ENCODE measurements at regions not wholly inside any gene's neighbourhood (a gene's known extent, or its start where the extent isn't known, plus 50 kb on each side); places are given as distances from the start of the nearest gene placed in this dataset.

DNA sequence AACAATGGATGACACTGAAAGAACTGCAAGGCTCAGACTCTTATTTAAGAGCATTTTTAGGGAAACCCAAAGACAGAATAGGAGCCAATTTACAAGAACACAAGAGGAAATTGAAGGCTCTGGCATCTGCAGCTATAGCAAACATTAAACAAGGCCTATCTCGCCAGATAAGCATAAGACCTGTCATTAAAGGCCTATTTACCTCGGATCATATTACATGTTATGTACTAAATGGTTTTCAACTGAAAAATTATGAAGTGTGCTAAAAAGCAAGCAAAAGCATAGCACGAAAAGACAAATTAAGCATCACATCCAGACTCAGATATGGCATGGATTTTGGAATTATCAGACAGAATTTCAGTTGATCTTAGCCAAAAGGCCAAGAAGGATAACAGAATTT lies 617.1 kb downstream of the SQOR start:
- DNase-seq (ENCODE audit: low read depth) (no peak), FAIRE-seq (no peak)
- H3K27ac Mint-ChIP-seq (ENCODE audit: unreplicated experiment), result no peak overlapping the region
- no peak overlapping the region for H3K4me3 Mint-ChIP-seq (ENCODE audit: unreplicated experiment)
- H3K27me3 ChIP-seq (ENCODE audit: insufficient read depth, low read length), result no peaks in the 10 kb centered on the region
- H3K27me3 Mint-ChIP-seq (ENCODE audit: low read depth, unreplicated experiment), result no peaks in the 10 kb centered on the region
- no peaks in the 10 kb centered on the region for H4K20me1 ChIP-seq (ENCODE audit: insufficient read depth, low read length)
- H3K9me3 ChIP-seq (ENCODE audit: insufficient read depth, low read depth, low read length), result no peaks in the 10 kb centered on the region
- H3K4me1 Mint-ChIP-seq (ENCODE audit: low read depth, unreplicated experiment), result no peaks in the 10 kb centered on the region
- no peak overlapping the region for H2AFZ ChIP-seq (ENCODE audit: low read depth, low read length)
- no peak overlapping the region for H3K4me3 ChIP-seq (ENCODE audit: insufficient read depth, low read depth, low read length)
- no peak overlapping the region for H3K4me2 ChIP-seq (ENCODE audit: low read length)
- H3K36me3 ChIP-seq (ENCODE audit: insufficient read depth, low read length), result no peaks in the 10 kb centered on the region
- H3K36me3 Mint-ChIP-seq (ENCODE audit: low read depth, unreplicated experiment), result no peaks in the 10 kb centered on the region
- H3K4me1 ChIP-seq (ENCODE audit: insufficient read depth, low read length), result no peaks in the 10 kb centered on the region
- TF ChIP-seq EZH2 (IDR thresholded peaks at IDR 0.05; ENCODE audit: insufficient read depth, low read length), result no peak
- TF ChIP-seq, protein P1, sequence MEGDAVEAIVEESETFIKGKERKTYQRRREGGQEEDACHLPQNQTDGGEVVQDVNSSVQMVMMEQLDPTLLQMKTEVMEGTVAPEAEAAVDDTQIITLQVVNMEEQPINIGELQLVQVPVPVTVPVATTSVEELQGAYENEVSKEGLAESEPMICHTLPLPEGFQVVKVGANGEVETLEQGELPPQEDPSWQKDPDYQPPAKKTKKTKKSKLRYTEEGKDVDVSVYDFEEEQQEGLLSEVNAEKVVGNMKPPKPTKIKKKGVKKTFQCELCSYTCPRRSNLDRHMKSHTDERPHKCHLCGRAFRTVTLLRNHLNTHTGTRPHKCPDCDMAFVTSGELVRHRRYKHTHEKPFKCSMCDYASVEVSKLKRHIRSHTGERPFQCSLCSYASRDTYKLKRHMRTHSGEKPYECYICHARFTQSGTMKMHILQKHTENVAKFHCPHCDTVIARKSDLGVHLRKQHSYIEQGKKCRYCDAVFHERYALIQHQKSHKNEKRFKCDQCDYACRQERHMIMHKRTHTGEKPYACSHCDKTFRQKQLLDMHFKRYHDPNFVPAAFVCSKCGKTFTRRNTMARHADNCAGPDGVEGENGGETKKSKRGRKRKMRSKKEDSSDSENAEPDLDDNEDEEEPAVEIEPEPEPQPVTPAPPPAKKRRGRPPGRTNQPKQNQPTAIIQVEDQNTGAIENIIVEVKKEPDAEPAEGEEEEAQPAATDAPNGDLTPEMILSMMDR (IDR thresholded peaks at IDR 0.05; ENCODE audit: insufficient read depth, low read depth, low read length), result no peak
- no peaks in the 10 kb centered on the region for H3K9me3 Mint-ChIP-seq (ENCODE audit: unreplicated experiment)
- no peaks in the 10 kb centered on the region for H3K79me2 ChIP-seq (ENCODE audit: insufficient read depth, low read length)
- no peak overlapping the region for H3K9ac ChIP-seq (ENCODE audit: low read length)
- no peak overlapping the region for H3K27ac ChIP-seq (ENCODE audit: low read depth, low read length)

GRCh38 chr15:46258056-46258455 lies 623.2 kb downstream of the SQOR start:
- DNase-seq (ENCODE audit: low read depth) (no peak), FAIRE-seq (no peak)
- Mint-ChIP-seq H3K9me3 (ENCODE audit: unreplicated experiment) (peaks cover 9% of the 10 kb centered on the region), H3K27ac (ENCODE audit: unreplicated experiment) (no peak overlapping the region), H3K27me3 (ENCODE audit: low read depth, unreplicated experiment) (peaks cover 2% of the 10 kb centered on the region), H3K36me3 (ENCODE audit: low read depth, unreplicated experiment) (no peaks in the 10 kb centered on the region), H3K4me1 (ENCODE audit: low read depth, unreplicated experiment) (no peaks in the 10 kb centered on the region), H3K4me3 (ENCODE audit: unreplicated experiment) (no peak overlapping the region)
- Histone ChIP-seq H3K9ac (ENCODE audit: low read length) (no peak overlapping the region), H3K4me1 (ENCODE audit: insufficient read depth, low read length) (no peaks in the 10 kb centered on the region), H3K27me3 (ENCODE audit: insufficient read depth, low read length) (no peaks in the 10 kb centered on the region), H3K79me2 (ENCODE audit: insufficient read depth, low read length) (no peaks in the 10 kb centered on the region), H3K36me3 (ENCODE audit: insufficient read depth, low read length) (no peaks in the 10 kb centered on the region), H3K4me2 (ENCODE audit: low read length) (no peak overlapping the region), H4K20me1 (ENCODE audit: insufficient read depth, low read length) (no peaks in the 10 kb centered on the region), H3K9me3 (ENCODE audit: insufficient read depth, low read depth, low read length) (no peaks in the 10 kb centered on the region), H3K27ac (ENCODE audit: low read depth, low read length) (no peak overlapping the region), H2AFZ (ENCODE audit: low read depth, low read length) (no peak overlapping the region), H3K4me3 (ENCODE audit: insufficient read depth, low read depth, low read length) (no peak overlapping the region)
- no peak for TF ChIP-seq EZH2 (IDR thresholded peaks at IDR 0.05; ENCODE audit: insufficient read depth, low read length)
- TF ChIP-seq, protein P1 (IDR thresholded peaks at IDR 0.05; ENCODE audit: insufficient read depth, low read depth, low read length), result no peak

GRCh38 chr15:46260937-46261336 lies 626.1 kb downstream of the SQOR start:
- FAIRE-seq, result no peak

More at GRCh38 chr15:46260937-46261336, 626.1 kb downstream of the SQOR start:
- Histone ChIP-seq H3K27me3 (ENCODE audit: insufficient read depth, low read length) (no peaks in the 10 kb centered on the region), H3K27ac (ENCODE audit: low read depth, low read length) (no peak overlapping the region), H4K20me1 (ENCODE audit: insufficient read depth, low read length) (no peaks in the 10 kb centered on the region), H3K9me3 (ENCODE audit: insufficient read depth, low read depth, low read length) (no peaks in the 10 kb centered on the region), H3K4me2 (ENCODE audit: low read length) (no peak overlapping the region), H3K36me3 (ENCODE audit: insufficient read depth, low read length) (no peaks in the 10 kb centered on the region), H3K4me3 (ENCODE audit: insufficient read depth, low read depth, low read length) (no peak overlapping the region), H2AFZ (ENCODE audit: low read depth, low read length) (no peak overlapping the region), H3K79me2 (ENCODE audit: insufficient read depth, low read length) (no peaks in the 10 kb centered on the region), H3K4me1 (ENCODE audit: insufficient read depth, low read length) (no peaks in the 10 kb centered on the region), H3K9ac (ENCODE audit: low read length) (no peak overlapping the region)
- Mint-ChIP-seq H3K27ac (ENCODE audit: unreplicated experiment) (no peak overlapping the region), H3K36me3 (ENCODE audit: low read depth, unreplicated experiment) (no peaks in the 10 kb centered on the region), H3K4me3 (ENCODE audit: unreplicated experiment) (no peak overlapping the region), H3K9me3 (ENCODE audit: unreplicated experiment) (peaks cover 11% of the 10 kb centered on the region), H3K4me1 (ENCODE audit: low read depth, unreplicated experiment) (no peaks in the 10 kb centered on the region), H3K27me3 (ENCODE audit: low read depth, unreplicated experiment) (peaks cover 2% of the 10 kb centered on the region)
- DNase-seq (ENCODE audit: low read depth), result no peak
- TF ChIP-seq EZH2 (IDR thresholded peaks at IDR 0.05; ENCODE audit: insufficient read depth, low read length), result no peak
- TF ChIP-seq, protein P1 (IDR thresholded peaks at IDR 0.05; ENCODE audit: insufficient read depth, low read depth, low read length), result no peak

All from astrocyte (in vitro differentiated cells and primary cell).